HepG2 (cell line): ENCODE measurements at regions not wholly inside any gene's neighbourhood (a gene's known extent, or its start where the extent isn't known, plus 50 kb on each side); places are given as distances from the start of the nearest gene placed in this dataset.

Source experiments
- CEBPG ChIP-seq: IDR thresholded peaks from 2 replicates; pipeline ENCODE4 v1.6.1; 2016
- ETV5 ChIP-seq: IDR thresholded peaks from 2 replicates; pipeline ENCODE4 v1.6.1; 2018; ENCODE audit warnings: missing biosample characterization, missing genetic modification reagents, inconsistent platforms, borderline replicate concordance
- FOSL2 ChIP-seq: sonication (generic); formaldehyde crosslinking; IDR thresholded peaks from 2 replicates; pipeline ENCODE4 v1.4.0; 2020; ENCODE audit warnings: missing genetic modification reagents
- GATAD2A ChIP-seq: IDR thresholded peaks from 2 replicates; pipeline ENCODE4 v1.6.1; 2016
- JUN ChIP-seq: sonication (generic); formaldehyde crosslinking; IDR thresholded peaks from 2 replicates; pipeline ENCODE4 v1.4.0; 2020; ENCODE audit warnings: mild to moderate bottlenecking, missing genetic modification reagents
- MEIS1 ChIP-seq: sonication (generic); formaldehyde crosslinking; IDR thresholded peaks from 2 replicates; pipeline ENCODE4 v1.9.0; 2021; ENCODE audit warnings: mild to moderate bottlenecking, missing genetic modification reagents, moderate library complexity, borderline replicate concordance
- NCOA2 ChIP-seq: sonication (generic); formaldehyde crosslinking; IDR thresholded peaks from 2 replicates; pipeline ENCODE4 v1.8.0; 2022; ENCODE audit warnings: inconsistent platforms
- RARG ChIP-seq: sonication (generic); formaldehyde crosslinking; IDR thresholded peaks from 2 replicates; pipeline ENCODE4 v1.4.0; 2020; ENCODE audit warnings: low read depth, mild to moderate bottlenecking, missing genetic modification reagents
- RXRB ChIP-seq: IDR thresholded peaks from 2 replicates; pipeline ENCODE4 v1.6.1; 2016; ENCODE audit warnings: borderline replicate concordance, missing genetic modification reagents, missing compliant biosample characterization
- SKI ChIP-seq: fragments of 450-650 bp; IDR thresholded peaks from one replicate; pipeline ENCODE4 v1.6.1; 2018; ENCODE audit warnings: mild to moderate bottlenecking; ENCODE audit not compliant: partially characterized antibody
- SOX5 ChIP-seq: IDR thresholded peaks from 2 replicates; pipeline ENCODE4 v1.6.1; 2016; ENCODE audit warnings: borderline replicate concordance
- YEATS4 ChIP-seq: sonication (generic); formaldehyde crosslinking; IDR thresholded peaks from 2 replicates; pipeline ENCODE4 v1.4.0; 2020; ENCODE audit warnings: missing genetic modification reagents, borderline replicate concordance
- ZBTB26 ChIP-seq: IDR thresholded peaks from 2 replicates; pipeline ENCODE4 v1.6.1; 2016; ENCODE audit warnings: missing compliant biosample characterization, missing genetic modification reagents, borderline replicate concordance
- ZFP37 ChIP-seq: sonication (generic); formaldehyde crosslinking; IDR thresholded peaks from 2 replicates; pipeline ENCODE4 v1.4.0; 2020; ENCODE audit warnings: missing genetic modification reagents, borderline replicate concordance
- ZNF503 ChIP-seq: sonication (generic); formaldehyde crosslinking; IDR thresholded peaks from 2 replicates; pipeline ENCODE4 v1.4.0; 2020; ENCODE audit warnings: missing genetic modification reagents
- ZNF557 ChIP-seq: sonication (generic); formaldehyde crosslinking; IDR thresholded peaks from 2 replicates; pipeline ENCODE4 v1.4.0; 2020; ENCODE audit warnings: missing genetic modification reagents
- ZNF589 ChIP-seq: sonication (generic); formaldehyde crosslinking; conservative IDR thresholded peaks from 2 replicates; pipeline ENCODE4 v1.8.0; 2022; ENCODE audit warnings: mild to moderate bottlenecking, moderate library complexity, missing genetic modification reagents
- TF ChIP-seq, protein P1 (sequence below): sonication (generic); formaldehyde crosslinking; IDR thresholded peaks from 2 replicates; pipeline ENCODE4 v1.8.0; 2022; ENCODE audit warnings: mild to moderate bottlenecking, missing genetic modification reagents; ENCODE audit not compliant: insufficient replicate concordance
- TF ChIP-seq, protein P2 (sequence below): sonication (generic); formaldehyde crosslinking; IDR thresholded peaks from 2 replicates; pipeline ENCODE4 v1.5.1; 2020; ENCODE audit warnings: mild to moderate bottlenecking, missing genetic modification reagents, moderate library complexity

GRCh38 chr19:56976995-56977906, 136.7 kb upstream of the PEG3 start (continued):
- TF ChIP-seq, protein P1, sequence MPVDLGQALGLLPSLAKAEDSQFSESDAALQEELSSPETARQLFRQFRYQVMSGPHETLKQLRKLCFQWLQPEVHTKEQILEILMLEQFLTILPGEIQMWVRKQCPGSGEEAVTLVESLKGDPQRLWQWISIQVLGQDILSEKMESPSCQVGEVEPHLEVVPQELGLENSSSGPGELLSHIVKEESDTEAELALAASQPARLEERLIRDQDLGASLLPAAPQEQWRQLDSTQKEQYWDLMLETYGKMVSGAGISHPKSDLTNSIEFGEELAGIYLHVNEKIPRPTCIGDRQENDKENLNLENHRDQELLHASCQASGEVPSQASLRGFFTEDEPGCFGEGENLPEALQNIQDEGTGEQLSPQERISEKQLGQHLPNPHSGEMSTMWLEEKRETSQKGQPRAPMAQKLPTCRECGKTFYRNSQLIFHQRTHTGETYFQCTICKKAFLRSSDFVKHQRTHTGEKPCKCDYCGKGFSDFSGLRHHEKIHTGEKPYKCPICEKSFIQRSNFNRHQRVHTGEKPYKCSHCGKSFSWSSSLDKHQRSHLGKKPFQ (CRISPR knock-in tag) = no peak
- TF ChIP-seq RXRB = peak; percentile 68; the same call in 1 of the 2 replicates
- no peak for TF ChIP-seq ZNF557
- TF ChIP-seq CEBPG = peak; percentile 67
- no peak for TF ChIP-seq ZBTB26
- TF ChIP-seq, protein P2, sequence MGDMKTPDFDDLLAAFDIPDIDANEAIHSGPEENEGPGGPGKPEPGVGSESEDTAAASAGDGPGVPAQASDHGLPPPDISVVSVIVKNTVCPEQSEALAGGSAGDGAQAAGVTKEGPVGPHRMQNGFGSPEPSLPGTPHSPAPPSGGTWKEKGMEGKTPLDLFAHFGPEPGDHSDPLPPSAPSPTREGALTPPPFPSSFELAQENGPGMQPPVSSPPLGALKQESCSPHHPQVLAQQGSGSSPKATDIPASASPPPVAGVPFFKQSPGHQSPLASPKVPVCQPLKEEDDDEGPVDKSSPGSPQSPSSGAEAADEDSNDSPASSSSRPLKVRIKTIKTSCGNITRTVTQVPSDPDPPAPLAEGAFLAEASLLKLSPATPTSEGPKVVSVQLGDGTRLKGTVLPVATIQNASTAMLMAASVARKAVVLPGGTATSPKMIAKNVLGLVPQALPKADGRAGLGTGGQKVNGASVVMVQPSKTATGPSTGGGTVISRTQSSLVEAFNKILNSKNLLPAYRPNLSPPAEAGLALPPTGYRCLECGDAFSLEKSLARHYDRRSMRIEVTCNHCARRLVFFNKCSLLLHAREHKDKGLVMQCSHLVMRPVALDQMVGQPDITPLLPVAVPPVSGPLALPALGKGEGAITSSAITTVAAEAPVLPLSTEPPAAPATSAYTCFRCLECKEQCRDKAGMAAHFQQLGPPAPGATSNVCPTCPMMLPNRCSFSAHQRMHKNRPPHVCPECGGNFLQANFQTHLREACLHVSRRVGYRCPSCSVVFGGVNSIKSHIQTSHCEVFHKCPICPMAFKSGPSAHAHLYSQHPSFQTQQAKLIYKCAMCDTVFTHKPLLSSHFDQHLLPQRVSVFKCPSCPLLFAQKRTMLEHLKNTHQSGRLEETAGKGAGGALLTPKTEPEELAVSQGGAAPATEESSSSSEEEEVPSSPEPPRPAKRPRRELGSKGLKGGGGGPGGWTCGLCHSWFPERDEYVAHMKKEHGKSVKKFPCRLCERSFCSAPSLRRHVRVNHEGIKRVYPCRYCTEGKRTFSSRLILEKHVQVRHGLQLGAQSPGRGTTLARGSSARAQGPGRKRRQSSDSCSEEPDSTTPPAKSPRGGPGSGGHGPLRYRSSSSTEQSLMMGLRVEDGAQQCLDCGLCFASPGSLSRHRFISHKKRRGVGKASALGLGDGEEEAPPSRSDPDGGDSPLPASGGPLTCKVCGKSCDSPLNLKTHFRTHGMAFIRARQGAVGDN = peak; percentile 44; the same call in 1 of the 2 replicates
- TF ChIP-seq SKI = no peak
- peak; percentile 44; the same call in 1 of the 2 replicates for TF ChIP-seq GATAD2A (CRISPR knock-in tag)
- 0 out of 2 replicates have a peak, but pooled peaks have one; percentile 83 for TF ChIP-seq RARG (CRISPR knock-in tag)
- TF ChIP-seq SOX5 (CRISPR knock-in tag) = peak; percentile 45; the same call in 1 of the 2 replicates
- TF ChIP-seq ZFP37 (CRISPR knock-in tag) = no peak
- 0 out of 2 replicates have a peak, but pooled peaks have one; percentile 4 for TF ChIP-seq YEATS4 (CRISPR knock-in tag)
- peak; percentile 89 for TF ChIP-seq ETV5
- 0 out of 2 replicates have a peak, but pooled peaks have one; percentile 16 for TF ChIP-seq ZNF503
- peak; percentile 50; the same call in 1 of the 2 replicates for TF ChIP-seq MEIS1
- TF ChIP-seq NCOA2 = peak; percentile 65
- peak; percentile 38; the same call in 1 of the 2 replicates for TF ChIP-seq FOSL2 (CRISPR knock-in tag)
- no peak; the same call in 1 of the 2 replicates for TF ChIP-seq JUN (CRISPR knock-in tag)
- 0 out of 2 replicates have a peak, but pooled peaks have one; percentile 23 for TF ChIP-seq ZNF589 (CRISPR knock-in tag)
